GM19467 (cell line): ENCODE measurements at regions not wholly inside any gene's neighbourhood (a gene's known extent, or its start where the extent isn't known, plus 50 kb on each side); places are given as distances from the start of the nearest gene placed in this dataset.

ENCODE experiments used
- ATAC-seq: cut with Tn5 transposase; IDR thresholded peaks from one replicate; pipeline ENCODE4 v1.9.1; 2021; ENCODE audit warnings: mild to moderate bottlenecking, moderate library complexity; ENCODE audit not compliant: unreplicated experiment

DNA sequence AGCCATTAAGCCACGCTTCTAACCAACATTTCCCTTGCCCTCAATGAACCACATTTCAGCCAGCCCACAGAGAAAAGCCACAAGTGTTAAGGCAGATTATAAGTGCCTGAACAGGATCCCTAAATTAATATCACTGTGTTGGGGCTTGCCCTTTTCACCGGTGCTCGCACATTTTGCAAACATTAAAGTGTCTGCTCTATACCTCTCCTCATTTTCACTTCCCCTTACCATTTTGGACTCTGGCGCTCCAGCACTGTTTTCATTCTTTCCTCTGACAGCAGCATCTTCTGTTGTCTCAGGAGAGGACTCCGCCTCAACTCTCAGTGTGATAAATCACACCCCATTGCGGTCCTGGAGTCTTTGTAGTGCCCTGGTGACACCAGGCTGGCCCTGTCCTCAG is 274.2 kb downstream of the BAMBI start:
- ATAC-seq, result no peak

DNA sequence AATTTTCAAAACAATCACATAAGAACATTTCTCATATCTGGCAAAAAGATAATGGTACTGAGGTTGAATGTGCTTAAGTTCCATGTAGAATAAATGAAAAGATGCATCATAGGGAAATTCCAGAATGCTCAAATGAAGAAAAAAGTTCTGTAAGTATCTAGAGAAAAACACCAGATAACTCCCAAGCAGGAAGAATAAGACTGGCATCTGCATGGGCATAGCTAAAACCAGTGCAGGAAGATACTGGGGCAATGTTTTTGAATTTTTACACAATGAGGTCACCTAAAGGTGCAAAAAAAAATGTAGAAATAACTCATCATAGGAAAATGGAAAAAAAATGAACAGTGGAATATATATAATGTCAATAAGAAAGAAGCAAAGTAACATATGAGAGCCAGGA is 275.2 kb downstream of the BAMBI start:
- no peak for ATAC-seq

DNA sequence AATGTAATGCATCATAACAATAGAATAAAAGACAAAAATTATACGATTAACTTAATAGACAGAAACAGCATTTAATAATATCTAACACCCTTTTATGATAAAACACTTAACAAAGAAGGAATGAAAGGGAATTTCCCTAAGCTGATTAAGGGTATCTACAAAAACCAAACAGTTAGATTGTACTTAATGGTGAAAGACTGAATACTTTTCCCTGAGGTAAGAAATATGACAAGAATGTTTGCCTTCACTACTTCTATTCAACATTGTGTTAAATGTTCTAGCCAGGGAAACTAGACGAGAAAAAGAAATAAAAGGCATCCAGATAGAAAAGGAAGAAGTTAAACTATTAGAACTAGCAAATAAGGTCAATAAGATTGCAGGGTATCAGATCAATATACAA is 276.9 kb downstream of the BAMBI start:
- no peak for ATAC-seq

DNA sequence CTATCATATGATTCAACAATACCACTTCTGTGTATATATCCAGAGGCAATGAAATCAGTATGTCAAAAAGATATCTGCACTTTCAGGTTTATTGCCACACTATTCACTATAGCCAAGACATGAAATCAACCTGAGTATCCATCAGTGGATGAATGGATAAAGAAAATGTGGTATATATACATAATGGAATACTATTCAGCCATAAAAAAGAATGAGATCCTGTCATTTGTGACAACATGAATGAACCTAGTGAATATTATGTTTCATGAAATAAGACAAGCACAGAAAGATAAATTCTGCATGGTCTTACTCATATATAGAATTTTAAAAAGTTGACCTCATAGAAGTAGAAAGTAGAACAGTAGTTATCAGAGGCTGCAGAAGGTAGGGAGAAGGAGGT is 281.1 kb downstream of the BAMBI start:
- no peak for ATAC-seq

DNA sequence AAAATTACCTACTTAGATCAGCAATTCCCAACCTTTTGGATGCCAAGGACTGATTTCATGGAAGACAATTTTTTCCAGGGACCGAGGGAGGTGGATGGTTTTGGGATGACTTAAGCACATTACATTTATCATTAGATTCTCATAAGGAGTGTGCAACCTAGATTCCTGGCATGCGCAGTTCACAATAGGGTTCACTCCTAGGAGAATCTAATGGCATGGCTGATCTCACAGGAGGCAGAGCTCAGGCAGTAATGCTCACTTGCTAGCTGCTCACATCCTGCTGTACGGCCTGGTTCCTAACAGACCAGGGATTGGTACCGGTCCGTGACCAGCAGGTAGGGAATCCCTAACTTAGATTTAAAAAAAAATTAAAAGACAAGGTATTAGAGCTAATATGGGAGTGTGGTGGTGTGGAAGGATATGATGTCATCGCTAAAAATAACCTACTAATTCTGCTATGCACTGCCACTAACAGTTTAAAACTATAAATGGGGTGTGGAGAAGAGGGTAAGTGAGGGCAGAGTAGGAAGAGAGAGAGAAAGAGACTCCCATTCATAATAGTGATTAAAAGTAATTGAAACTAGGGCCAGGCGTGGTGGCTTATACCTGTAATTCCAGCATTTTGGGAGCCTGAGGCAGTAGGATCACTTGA is 282.7 kb downstream of the BAMBI start:
- ATAC-seq, result no peak

DNA sequence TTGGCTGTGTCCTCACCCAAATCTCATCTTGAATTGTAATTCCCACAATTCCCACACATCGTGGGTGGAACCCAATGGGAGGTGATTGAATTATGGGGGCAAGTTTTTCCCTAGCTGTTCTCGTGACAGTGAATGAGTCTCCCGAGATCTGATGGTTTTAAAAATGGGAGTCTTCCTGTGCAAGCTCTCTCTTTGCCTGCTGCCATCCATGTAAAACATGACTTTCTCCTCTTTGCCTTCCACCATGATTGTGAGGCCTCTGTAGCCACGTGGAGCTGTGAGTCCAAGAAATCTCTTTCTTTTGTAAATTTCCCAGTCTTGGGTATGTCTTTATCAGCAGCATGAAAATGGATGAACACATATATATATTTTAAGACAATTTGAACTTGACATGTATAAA is 285.4 kb downstream of the BAMBI start:
- ATAC-seq, result no peak

DNA sequence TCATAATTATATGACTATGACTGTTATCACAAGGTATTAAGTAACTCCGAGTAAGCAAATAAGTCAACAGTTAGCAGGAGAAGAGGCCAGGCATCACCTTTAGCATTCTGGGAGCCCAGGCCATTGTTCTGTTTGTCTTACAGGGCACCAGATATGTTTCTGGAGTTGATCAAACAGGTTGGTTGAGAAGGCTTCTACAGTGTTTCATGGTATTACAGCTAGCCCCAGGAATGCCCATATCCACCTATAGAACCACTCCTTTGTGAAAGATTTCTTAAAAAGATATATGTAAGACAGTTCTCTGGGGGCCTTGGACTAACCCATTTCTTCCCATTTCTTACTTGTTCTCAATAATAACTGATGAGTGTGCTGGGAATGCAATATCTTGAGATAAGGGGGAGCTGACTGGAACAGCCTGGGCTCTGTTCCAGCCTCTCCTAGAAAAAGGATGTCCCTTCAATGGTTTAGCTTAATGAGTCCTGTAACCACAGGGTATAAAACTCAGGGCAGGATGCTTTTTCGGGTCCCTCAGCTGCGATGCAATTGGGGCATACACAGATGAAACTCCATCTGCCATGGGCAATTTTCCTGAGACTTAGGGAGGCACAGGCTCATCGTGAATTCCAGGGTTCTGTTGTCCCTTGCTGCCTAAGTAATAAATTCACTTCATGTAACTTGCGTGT is 286.4 kb downstream of the BAMBI start:
- no peak for ATAC-seq

DNA sequence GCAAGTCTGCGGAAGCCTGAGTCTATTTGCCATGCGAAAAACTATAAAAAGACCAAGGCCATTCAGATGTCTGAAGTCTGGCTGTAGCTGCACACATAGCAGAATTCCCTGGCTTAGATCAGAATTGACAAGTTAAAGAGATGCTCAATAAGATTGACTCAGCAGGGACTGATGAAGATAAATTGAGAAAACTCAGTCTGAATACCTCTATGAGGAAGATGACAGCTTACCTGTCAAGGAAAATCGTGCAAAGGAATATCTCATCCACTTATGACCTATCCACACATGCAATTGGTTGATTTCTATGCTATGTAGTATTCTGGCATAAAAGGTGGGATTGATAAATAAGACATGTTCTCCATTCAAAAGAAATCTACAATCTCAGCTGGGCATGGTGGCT is 288.6 kb downstream of the BAMBI start:
- no peak for ATAC-seq

DNA sequence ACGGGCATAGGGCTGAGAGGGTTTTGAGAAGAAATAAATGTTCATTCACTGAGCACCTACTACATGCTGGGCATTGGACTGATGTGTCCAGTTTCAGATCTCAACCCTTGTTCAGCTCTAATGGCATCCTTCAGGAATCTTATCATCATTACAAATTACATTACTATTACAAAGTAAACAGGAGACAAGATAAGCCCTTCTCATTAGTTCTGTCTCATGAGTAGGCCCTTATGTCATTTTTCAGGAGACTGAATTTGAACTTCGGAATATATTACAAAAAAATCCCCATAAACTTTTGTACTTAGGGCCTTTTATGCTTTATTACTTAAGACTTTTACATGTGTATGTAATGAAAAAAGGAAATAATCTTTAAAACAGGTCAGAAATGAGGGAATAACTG is 289.7 kb downstream of the BAMBI start:
- no peak for ATAC-seq

DNA sequence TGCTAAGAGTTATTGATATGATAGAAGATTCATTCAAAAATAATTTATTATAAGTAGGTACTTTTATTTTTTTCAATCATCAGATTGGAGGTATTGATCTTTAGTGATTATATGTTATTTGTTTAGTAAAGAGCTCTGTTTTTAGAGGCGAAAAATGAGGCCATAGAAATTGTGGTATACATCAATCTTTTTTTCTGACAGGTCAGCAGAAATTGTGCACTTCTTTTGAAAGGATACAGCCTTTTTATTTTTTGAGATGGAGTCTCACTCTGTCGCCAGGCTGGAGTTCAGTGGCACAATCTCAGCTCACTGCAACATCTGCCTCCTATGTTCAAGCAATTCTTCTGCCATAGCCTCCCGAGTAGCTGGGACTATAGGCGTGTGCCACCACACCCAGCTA is 292.1 kb downstream of the BAMBI start:
- ATAC-seq, result no peak

DNA sequence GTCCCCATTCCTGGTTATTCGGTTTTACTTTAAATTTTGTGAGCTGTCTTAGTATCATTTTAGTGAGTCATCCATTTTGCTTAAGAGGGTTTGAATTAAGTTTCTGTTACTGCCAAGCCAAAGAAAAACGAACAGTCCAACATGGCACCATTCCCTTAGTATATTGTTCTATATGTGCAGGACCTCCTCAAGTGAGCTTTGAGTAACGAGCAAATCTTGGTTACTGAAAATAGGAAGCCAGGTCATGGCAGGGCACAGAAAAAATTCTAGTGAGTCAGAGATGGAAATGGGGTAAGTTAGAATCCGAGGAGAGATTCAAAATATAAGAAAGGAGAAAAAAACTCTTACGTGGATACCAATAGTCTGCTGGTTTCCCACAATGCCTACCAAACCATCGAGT is 292.9 kb downstream of the BAMBI start:
- no peak for ATAC-seq

DNA sequence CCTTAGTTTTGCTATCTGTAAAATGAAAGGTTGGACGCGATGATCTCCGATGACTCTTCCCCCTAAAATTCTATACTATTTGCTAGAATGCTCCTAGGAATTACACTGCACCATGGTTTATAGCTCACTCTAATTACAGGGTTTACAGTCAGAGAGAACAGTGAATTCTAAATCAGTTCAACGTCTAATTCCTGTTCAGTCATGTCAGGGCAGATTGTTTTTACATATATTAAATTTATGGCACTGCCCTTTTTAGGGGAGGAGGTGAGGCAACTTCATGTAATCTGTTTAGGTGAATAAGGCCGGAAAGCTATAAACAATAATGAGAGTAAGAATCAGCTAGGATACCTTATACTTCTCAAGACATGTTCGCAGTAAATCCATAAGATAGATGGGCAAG is 293.9 kb downstream of the BAMBI start:
- no peak for ATAC-seq

DNA sequence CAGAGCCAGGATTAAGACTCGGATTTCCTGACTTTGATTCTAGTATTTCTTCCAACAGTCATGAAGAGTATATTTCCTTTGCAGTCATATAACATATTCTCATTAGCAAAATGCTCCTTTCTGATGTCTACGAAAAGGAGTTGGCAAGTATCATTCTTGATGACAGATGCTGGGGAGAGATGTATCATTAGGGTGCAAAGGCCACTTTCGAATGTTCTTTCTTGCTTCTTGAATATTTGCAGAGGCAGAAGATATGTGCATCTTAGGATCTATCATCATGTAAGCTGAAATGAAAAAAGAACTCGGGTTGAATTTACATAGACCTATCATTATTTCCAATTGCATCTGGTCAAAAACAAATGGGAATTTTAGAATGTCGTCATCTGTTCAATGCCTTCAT is 294.4 kb downstream of the BAMBI start:
- ATAC-seq, result no peak

DNA sequence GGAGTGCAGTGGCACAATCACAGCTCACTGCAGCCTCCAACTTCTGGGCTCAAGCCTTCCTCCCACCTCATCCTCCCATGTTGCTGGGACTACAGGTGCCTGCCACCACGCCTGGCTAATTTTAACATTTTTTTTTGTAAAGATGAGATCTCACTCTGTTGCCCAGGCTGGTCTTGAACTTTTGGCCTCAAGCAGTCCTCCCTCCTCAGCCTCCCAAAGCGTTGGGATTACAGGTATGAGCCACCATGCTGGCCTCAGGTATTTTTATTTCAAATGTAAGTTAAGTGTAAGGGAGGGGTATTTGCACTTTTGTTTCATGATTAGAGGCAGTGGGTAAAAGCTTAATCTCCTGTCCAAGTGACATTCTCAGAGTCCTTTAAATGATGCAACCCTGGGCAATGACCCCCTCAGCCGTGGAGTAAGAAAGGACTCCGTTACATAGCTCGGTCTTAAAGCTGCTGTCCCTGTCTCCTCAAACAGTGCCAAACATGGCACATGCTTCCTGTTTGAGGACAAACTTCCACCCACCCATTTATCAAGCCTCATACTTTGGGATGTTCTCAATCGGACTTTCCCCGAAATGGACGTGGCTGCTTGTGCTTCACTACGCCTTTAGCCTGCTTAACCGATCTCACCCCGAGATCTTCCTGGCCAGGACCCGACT is 296.1 kb downstream of the BAMBI start:
- ATAC-seq, result no peak

DNA sequence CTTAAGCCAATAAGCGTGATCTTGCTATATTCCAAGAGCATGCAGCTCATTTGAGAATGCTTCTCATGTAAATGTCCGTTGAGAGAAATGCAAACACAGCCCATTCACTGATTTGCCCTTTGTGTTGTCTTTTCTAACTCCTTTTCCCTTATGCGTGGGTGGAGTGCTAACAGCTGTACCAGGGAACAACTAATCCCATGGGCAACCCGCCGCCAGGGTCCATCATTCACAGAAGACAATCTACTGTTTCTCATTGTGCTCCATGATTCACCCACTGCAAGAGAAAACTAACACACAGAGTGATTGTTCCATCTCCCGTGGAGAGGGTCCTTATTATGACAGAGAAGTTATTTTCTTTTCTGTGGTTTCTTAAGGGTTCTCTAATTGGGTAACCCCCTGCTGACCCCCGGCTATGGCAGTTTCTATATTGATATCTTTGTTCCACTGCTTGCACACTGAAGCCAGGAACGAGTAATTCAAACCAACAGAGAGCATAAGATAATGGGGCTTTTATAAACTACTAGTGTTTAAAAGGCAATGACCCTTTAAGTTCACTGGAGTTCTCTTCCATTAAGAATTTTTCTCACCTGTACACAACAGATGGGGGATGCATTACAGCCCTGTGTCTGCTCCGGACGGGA is 298.7 kb downstream of the BAMBI start:
- no peak for ATAC-seq

DNA sequence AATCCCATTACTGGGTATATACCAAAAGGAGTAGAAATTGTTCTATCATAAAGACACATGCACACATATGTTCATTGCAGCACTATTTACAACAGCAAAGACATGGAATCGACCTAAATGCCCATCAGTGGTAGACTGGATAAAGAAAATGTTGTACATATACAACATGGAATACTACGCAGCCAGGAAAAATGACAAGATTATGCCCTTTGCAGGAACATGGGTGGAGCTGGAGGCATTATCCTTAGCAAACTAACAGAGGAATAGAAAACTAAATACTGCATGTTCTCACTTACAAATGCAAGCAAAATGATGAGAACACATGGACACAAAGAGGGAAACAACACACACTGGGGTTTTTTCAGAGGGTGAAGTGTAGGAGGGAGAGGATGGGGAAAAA is 300.2 kb downstream of the BAMBI start:
- no peak for ATAC-seq

DNA sequence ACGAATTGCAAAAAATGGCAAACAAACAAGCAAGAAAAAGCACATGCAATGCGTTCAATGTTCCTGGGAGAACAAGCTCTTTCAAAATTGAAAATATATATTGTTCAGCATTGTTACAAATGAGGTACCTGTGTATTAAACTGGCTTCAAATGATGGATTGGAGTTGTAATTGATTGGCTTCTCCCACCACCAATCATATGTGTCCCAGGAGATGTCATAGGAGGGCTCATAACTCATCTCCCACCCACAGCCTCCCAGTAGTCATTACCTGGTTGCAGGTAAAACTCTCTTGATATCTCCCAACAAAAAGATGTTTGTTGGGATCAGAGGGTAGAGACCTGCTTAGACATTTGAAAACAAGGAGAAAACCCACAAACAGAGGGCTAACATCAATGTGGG is 302.9 kb downstream of the BAMBI start:
- ATAC-seq, result no peak

DNA sequence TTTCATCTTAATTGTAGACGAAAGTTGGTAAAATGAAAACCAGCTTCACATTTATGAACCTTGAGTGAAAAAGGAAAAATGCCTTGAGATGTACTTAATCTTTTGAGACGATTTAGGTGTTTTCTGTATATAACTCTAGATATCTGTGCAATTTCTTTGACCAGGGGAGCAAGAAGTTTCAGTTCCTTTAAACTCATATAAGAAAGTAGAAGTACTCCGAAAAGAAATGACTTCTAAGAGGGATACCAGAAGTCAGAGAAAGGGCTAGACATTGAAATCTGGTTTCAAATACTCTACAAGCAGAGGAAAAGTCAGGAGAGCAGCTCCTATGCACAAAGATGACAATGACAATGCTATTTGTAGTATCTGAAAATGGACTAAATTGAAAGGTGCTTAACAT is 303.7 kb downstream of the BAMBI start:
- ATAC-seq, result no peak

DNA sequence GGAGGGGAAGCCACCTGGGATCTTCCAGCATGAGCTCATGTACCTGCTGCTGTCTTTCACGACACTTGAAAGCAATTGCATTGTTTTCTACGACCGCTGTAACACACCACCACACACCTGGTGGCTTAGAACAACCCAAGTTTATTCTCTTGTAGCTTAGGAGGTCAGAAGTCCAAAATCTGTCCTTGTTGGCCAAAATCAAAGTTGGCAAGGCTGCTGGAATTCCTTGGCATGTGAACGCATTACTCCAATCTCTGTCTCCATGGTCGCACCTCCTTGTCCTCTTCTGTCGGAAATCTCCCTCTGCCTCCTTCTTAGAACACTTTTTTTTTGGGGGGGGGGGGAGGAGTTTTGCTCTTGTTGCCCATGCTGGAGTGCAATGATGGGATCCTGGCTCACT is 305.7 kb downstream of the BAMBI start:
- no peak for ATAC-seq

DNA sequence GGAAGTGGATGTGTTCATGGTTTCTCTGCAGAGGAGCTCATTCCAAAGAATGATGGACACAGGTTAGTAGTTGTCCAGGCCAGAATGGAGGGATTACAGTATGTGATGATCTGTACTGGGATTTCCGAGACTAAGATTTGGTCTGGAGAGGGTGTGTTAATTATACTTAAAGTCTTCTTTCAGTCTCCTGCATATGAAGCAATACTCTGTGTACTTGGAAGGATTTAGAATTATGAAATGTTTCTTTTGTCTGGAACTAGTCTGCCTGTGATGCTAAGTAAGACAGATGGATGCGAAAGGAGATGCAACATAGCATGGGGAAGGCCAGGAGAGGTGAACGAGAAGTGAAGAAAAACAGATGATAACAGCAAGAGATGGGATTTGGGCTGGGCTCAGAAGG is 305.1 kb upstream of the LYZL1 start:
- no peak for ATAC-seq

DNA sequence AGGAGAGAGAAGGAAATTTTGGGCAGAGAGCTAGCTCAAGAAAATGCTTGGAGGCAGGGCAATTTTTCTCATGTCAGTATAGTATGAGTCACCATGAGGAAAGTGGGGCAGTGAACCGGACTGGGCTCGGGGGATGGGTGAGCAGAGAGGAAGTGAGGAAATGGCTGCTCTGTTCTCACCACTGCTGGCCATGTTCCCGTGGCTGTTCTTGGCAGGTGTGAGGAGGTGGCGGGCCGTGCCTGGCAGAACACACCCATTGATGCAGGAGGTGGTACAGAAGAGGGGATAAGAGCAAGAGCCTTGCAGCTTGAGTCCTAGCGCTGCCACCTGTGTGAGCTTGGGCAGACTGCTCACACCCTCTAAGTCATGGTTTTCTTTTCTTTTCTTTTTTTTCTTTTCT is 304.4 kb upstream of the LYZL1 start:
- ATAC-seq, result peak; percentile 64
